Lower leg skin (tissue), 3 donors: ENCODE measurements at regions not wholly inside any gene's neighbourhood (a gene's known extent, or its start where the extent isn't known, plus 50 kb on each side); places are given as distances from the start of the nearest gene placed in this dataset.

ENCODE experiments used
- CTCF ChIP-seq, 3 donors: fragments of 450-650 bp; IDR thresholded peaks; one replicate each; pipeline ENCODE4 v1.5.1; 2016; ENCODE audit warnings: antibody characterized with exemption in 3 of 3, mild to moderate bottlenecking in 3 of 3, moderate library complexity in 2 of 3
- POLR2A ChIP-seq, 2 donors: fragments of 450-650 bp; IDR thresholded peaks; one replicate each; pipeline ENCODE4 v1.6.1; 2016 to 2017; ENCODE audit warnings: antibody characterized with exemption in 2 of 2, mild to moderate bottlenecking in 1 of 2, moderate library complexity in 1 of 2

GRCh38 chr12:107580750-107581618 lies 104.6 kb upstream of the PWP1 start:
- TF ChIP-seq CTCF (IDR thresholded peaks at IDR 0.05) (no peak), POLR2A (IDR thresholded peaks at IDR 0.05) (no peak)
